Motor neuron (in vitro differentiated cells): ENCODE measurements at regions not wholly inside any gene's neighbourhood (a gene's known extent, or its start where the extent isn't known, plus 50 kb on each side); places are given as distances from the start of the nearest gene placed in this dataset.

Source experiments
- ATAC-seq, 8 experiments: fragments of 200-7000 bp; cut with Tn5 transposase; replicated peaks in 6 of 8; 2 replicates each; pipeline ENCODE4 v1.8.0; 2021; ENCODE audit warnings: mild to moderate bottlenecking in 8 of 8, moderate library complexity in 8 of 8
- H3K27ac ChIP-seq, 2 donors: fragments of 250-450 bp; sonication (Bioruptor Pico); 2 replicates each; pipeline ENCODE4 v1.9.0; 2021; ENCODE audit warnings: antibody characterized with exemption in 2 of 2, mild to moderate bottlenecking in 2 of 2, moderate library complexity in 1 of 2
- H3K4me1 ChIP-seq, 2 donors: fragments of 250-450 bp; sonication (Bioruptor Pico); replicated peaks in 1 of 2; 2 replicates each; pipeline ENCODE4 v1.6.1; 2021; ENCODE audit warnings: antibody characterized with exemption in 2 of 2, mild to moderate bottlenecking in 2 of 2, moderate library complexity in 1 of 2
- H3K4me3 ChIP-seq, 5 donors: fragments of 250-450 bp; sonication (Bioruptor Pico); 2 replicates each; pipeline ENCODE4 v1.9.0; 2021; ENCODE audit warnings: antibody characterized with exemption in 5 of 5, mild to moderate bottlenecking in 5 of 5, moderate library complexity in 4 of 5
- WGBS, 10 experiments: fragments of 450-650 bp; shearing (Covaris generic); methylation state at CpG; one replicate each; pipeline ENCODE4 v1.0.0; 2022; 5-methylcytosine and 5-hydroxymethylcytosine counted together
- in situ Hi-C, 9 experiments: fragments of 400-800 bp; cut with MboI; loops; one replicate each; pipeline ENCODE4 v1.15.0; 2021; ENCODE audit warnings: low sequenced_read_pairs in 9 of 9, low pct_unique_long_range_greater_than_20kb in 2 of 9; ENCODE audit not compliant: unreplicated experiment in 9 of 9

- no peak overlapping the region for H3K27ac ChIP-seq
- in situ Hi-C loops = loop anchor here in 3 of 9 experiments (25.0 kb wide), 1 partner anchor 262 kb away; the partner anchor contains the start of gene COL6A3 (in 3 of the 3)
Observed at GRCh38 chr2:237150186-237150585, 64.5 kb downstream of the COPS8 start.

GRCh38 chr2:237150831-237151375 lies 65.2 kb downstream of the COPS8 start:
- no peaks in the 10 kb centered on the region for H3K4me1 ChIP-seq
- 78 to 100% (median 87%) methylated on average over 1 to 4 of the region's 6 CpGs; no CpG with 5 or more reads in 5 of the 10 experiments for WGBS, 10 experiments
- H3K27ac ChIP-seq = no peak overlapping the region
- ATAC-seq = no peak
- in situ Hi-C loops = loop anchor here in 3 of 9 experiments (25.0 kb wide), 1 partner anchor 261 kb away; the partner anchor contains the start of gene COL6A3 (in 3 of the 3)
- H3K4me3 ChIP-seq = no peak overlapping the region

More at GRCh38 chr2:237150186-237150585, 64.5 kb downstream of the COPS8 start:
- Histone ChIP-seq H3K4me3 (no peak overlapping the region), H3K4me1 (no peaks in the 10 kb centered on the region)
- 40 to 83% (median 68%) methylated on average over 1 of the region's 1 CpG; no CpG with 5 or more reads in 6 of the 10 experiments for WGBS, 10 experiments
- no peak for ATAC-seq

GRCh38 chr2:237152361-237152760 lies 66.7 kb downstream of the COPS8 start:
- ATAC-seq = no peak
- H3K27ac ChIP-seq = no peak overlapping the region
- no peak overlapping the region for H3K4me3 ChIP-seq
- in situ Hi-C loops = loop anchor here in 3 of 9 experiments (25.0 kb wide), 1 partner anchor 260 kb away; the partner anchor contains the start of gene COL6A3 (in 3 of the 3)
- 32 to 91% (median 76%) methylated on average over 1 to 7 of the region's 9 CpGs; no CpG with 5 or more reads in 2 of the 10 experiments for WGBS, 10 experiments
- H3K4me1 ChIP-seq = no peaks in the 10 kb centered on the region

- Histone ChIP-seq H3K4me3 (no peak overlapping the region), H3K27ac (no peak overlapping the region), H3K4me1 (no peaks in the 10 kb centered on the region)
- 17 to 95% (median 87%) methylated on average over 1 to 6 of the region's 6 CpGs; no CpG with 5 or more reads in 2 of the 10 experiments for WGBS, 10 experiments
- ATAC-seq = no peak
- in situ Hi-C loops = loop anchor here in 3 of 9 experiments (25.0 kb wide), 1 partner anchor 259 kb away; the partner anchor contains the start of gene COL6A3 (in 3 of the 3)
Observed at GRCh38 chr2:237153181-237153580, 67.5 kb downstream of the COPS8 start.

- 7 to 72% (median 51%) methylated on average over 1 to 5 of the region's 7 CpGs; no CpG with 5 or more reads in 1 of the 10 experiments for WGBS, 10 experiments
- in situ Hi-C loops = loop anchor here in 3 of 9 experiments (25.0 kb wide), 1 partner anchor 258 kb away; the partner anchor contains the start of gene COL6A3 (in 3 of the 3)
- peak in 1 of 8 experiments; percentile 72 for ATAC-seq
- no peak overlapping the region for H3K4me3 ChIP-seq
- H3K27ac ChIP-seq = no peak overlapping the region
- no peaks in the 10 kb centered on the region for H3K4me1 ChIP-seq
Observed at GRCh38 chr2:237154082-237154638, 68.5 kb downstream of the COPS8 start.

GRCh38 chr2:237154884-237155851 lies 69.5 kb downstream of the COPS8 start:
- in situ Hi-C loops = loop anchor here in 3 of 9 experiments (25.0 kb wide), 1 partner anchor 257 kb away; the partner anchor contains the start of gene COL6A3 (in 3 of the 3)
- no peak overlapping the region for H3K27ac ChIP-seq
- H3K4me3 ChIP-seq = no peak overlapping the region
- H3K4me1 ChIP-seq = no peaks in the 10 kb centered on the region
- no peak for ATAC-seq
- 20 to 100% (median 82%) methylated on average over 1 to 7 of the region's 11 CpGs; no CpG with 5 or more reads in 2 of the 10 experiments for WGBS, 10 experiments

- no peak overlapping the region for H3K4me3 ChIP-seq
- in situ Hi-C loops = loop anchor here in 3 of 9 experiments (25.0 kb wide), 1 partner anchor 256 kb away; the partner anchor contains the start of gene COL6A3 (in 3 of the 3)
- WGBS, 10 experiments = 10 to 100% (median 52%) methylated on average over 1 to 6 of the region's 30 CpGs; no CpG with 5 or more reads in 1 of the 10 experiments
- H3K27ac ChIP-seq = no peak overlapping the region
- ATAC-seq = peak in 6 of 8 experiments; percentile 18 to 78 (median 34)
- H3K4me1 ChIP-seq = no peaks in the 10 kb centered on the region
Observed at GRCh38 chr2:237156031-237156856, 70.6 kb downstream of the COPS8 start.

GRCh38 chr2:237156857-237157779 lies 71.4 kb downstream of the COPS8 start:
- H3K27ac ChIP-seq = no peak overlapping the region
- H3K4me3 ChIP-seq = no peak overlapping the region
- 40 to 90% (median 84%) methylated on average over 1 to 8 of the region's 34 CpGs for WGBS, 10 experiments
- in situ Hi-C loops = loop anchor here in 3 of 9 experiments (25.0 kb wide), 1 partner anchor 255 kb away; the partner anchor contains the start of gene COL6A3 (in 3 of the 3)
- ATAC-seq = peak in 1 of 8 experiments; percentile 55
- no peaks in the 10 kb centered on the region for H3K4me1 ChIP-seq

GRCh38 chr2:237157780-237158102 lies 72.1 kb downstream of the COPS8 start:
- Histone ChIP-seq H3K4me3 (no peak overlapping the region), H3K4me1 (no peaks in the 10 kb centered on the region), H3K27ac (no peak overlapping the region)
- in situ Hi-C loops = loop anchor here in 3 of 9 experiments (25.0 kb wide), 1 partner anchor 255 kb away; the partner anchor contains the start of gene COL6A3 (in 3 of the 3)
- ATAC-seq = no peak

GRCh38 chr2:237158194-237158593 lies 72.5 kb downstream of the COPS8 start:
- in situ Hi-C loops = loop anchor here in 3 of 9 experiments (25.0 kb wide), 1 partner anchor 254 kb away; the partner anchor contains the start of gene COL6A3 (in 3 of the 3)
- H3K4me3 ChIP-seq = no peak overlapping the region
- H3K4me1 ChIP-seq = no peaks in the 10 kb centered on the region
- WGBS, 10 experiments = 89 to 100% (median 100%) methylated on average over 1 to 6 of the region's 7 CpGs; no CpG with 5 or more reads in 1 of the 10 experiments
- ATAC-seq = no peak
- no peak overlapping the region for H3K27ac ChIP-seq
